ENCODE measurements at regions not wholly inside any gene's neighbourhood (a gene's known extent, or its start where the extent isn't known, plus 50 kb on each side); places are given as distances from the start of the nearest gene placed in this dataset.
"Not testable (repeated sequence)": the region's sequence is repeated elsewhere in the genome, so short reads cannot be mapped to it uniquely, and the experiment has no call there.

DNA sequence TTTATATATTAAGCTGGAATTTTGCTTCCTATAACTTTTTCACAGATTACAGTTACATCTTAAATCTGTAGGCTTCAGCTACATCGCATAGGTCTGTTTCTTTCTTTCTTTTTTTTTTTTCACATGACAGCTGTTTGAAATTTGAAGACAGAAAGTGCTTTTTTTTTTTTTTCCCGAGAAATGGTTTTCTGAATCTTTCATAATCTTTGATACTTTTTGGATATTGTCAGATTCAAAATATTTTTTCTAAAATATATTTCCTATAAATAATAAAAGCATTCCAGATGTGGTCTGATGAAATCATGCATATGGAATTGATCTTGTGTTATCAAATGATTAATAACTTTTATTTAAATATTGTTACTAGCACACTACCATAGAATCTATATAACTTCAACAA is 212.2 kb downstream of the TAF11L14 start:
- CTCF ChIA-PET, result interaction anchor here in 1 of 2 donors (0.7 kb wide), 1 partner anchor 61 kb away, joined by 3 read pairs; no protein-coding TSS in a partner anchor

DNA sequence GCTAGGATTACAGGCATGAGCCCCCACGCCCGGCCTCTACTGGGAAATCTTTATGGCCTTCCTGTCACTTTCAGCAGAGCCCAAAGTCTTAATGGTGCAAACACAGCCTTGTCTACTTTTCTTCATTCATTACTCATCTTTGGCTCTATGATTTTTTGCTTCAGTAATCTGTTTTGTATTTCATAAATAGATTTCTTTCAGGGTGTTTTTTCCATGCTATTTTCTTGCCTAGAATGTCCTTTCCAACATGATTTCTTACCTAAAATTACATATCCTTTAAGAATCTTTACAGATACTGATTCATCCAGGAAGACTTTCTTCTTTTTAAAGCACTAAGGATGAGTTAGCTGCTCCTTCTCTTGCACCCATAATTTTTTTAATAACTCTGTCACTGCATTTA is 213.0 kb downstream of the TAF11L14 start:
- ATAC-seq (replicated peaks in 1 of 4) (no peak), DNase-seq (no peak)
- Histone ChIP-seq H3K27me3 (replicated peaks in 1 of 2; ENCODE audit: control insufficient read depth in 2 of 2, extremely low read depth in 1 of 2, insufficient read depth in 2 of 2, low read length in 1 of 2) (no peaks in the 10 kb centered on the region), H3K4me3 (ENCODE audit: control insufficient read depth in 1 of 2, extremely low read depth in 1 of 2, low read length in 1 of 2) (no peak overlapping the region), H3K36me3 (ENCODE audit: control insufficient read depth in 2 of 2, extremely low read depth in 1 of 2, insufficient read depth in 1 of 2, low read length in 1 of 2) (no peaks in the 10 kb centered on the region), H3K9me3 (no peaks in the 10 kb centered on the region), H3K4me1 (ENCODE audit: control insufficient read depth in 1 of 2, extremely low read depth in 1 of 2, insufficient read depth in 2 of 2, low read length in 2 of 2) (no peaks in the 10 kb centered on the region), H3K27ac (ENCODE audit: low read length) (no peak overlapping the region)
- H3K27ac Mint-ChIP-seq, result no peak overlapping the region
- POLR2A ChIA-PET, result no interaction called here
- no peaks in the 10 kb centered on the region for H3K4me1 Mint-ChIP-seq
- no peaks in the 10 kb centered on the region for H3K27me3 Mint-ChIP-seq
- CTCF ChIA-PET, result no interaction called here
- H3K4me3 Mint-ChIP-seq, result no peak overlapping the region
- 73% methylated on average over 2 of the region's 2 CpGs for WGBS (ENCODE audit: insufficient coverage)
- H3K36me3 Mint-ChIP-seq, result no peaks in the 10 kb centered on the region
- peaks cover 16 to 37% (median 22%) of the 10 kb centered on the region in 3 donors for H3K9me3 Mint-ChIP-seq

More for the DNA sequence above, 212.2 kb downstream of the TAF11L14 start:
- Histone ChIP-seq H3K27ac (ENCODE audit: low read length) (no peak overlapping the region), H3K9me3 (no peaks in the 10 kb centered on the region), H3K36me3 (ENCODE audit: control insufficient read depth in 2 of 2, extremely low read depth in 1 of 2, insufficient read depth in 1 of 2, low read length in 1 of 2) (no peaks in the 10 kb centered on the region), H3K4me1 (ENCODE audit: control insufficient read depth in 1 of 2, extremely low read depth in 1 of 2, insufficient read depth in 2 of 2, low read length in 2 of 2) (no peaks in the 10 kb centered on the region), H3K4me3 (ENCODE audit: control insufficient read depth in 1 of 2, extremely low read depth in 1 of 2, low read length in 1 of 2) (no peak overlapping the region), H3K27me3 (replicated peaks in 1 of 2; ENCODE audit: control insufficient read depth in 2 of 2, extremely low read depth in 1 of 2, insufficient read depth in 2 of 2, low read length in 1 of 2) (no peaks in the 10 kb centered on the region)
- H3K27me3 Mint-ChIP-seq, result no peaks in the 10 kb centered on the region
- no CpG with 5 or more reads among the region's 2 CpGs for WGBS (ENCODE audit: insufficient coverage)
- H3K4me3 Mint-ChIP-seq, result no peak overlapping the region
- POLR2A ChIA-PET, result no interaction called here
- no peak for ATAC-seq (replicated peaks in 1 of 4)
- H3K27ac Mint-ChIP-seq, result no peak overlapping the region
- H3K9me3 Mint-ChIP-seq, result peaks cover 24 to 44% (median 27%) of the 10 kb centered on the region in 3 donors
- H3K36me3 Mint-ChIP-seq, result no peaks in the 10 kb centered on the region
- H3K4me1 Mint-ChIP-seq, result no peaks in the 10 kb centered on the region
- DNase-seq, result no peak

DNA sequence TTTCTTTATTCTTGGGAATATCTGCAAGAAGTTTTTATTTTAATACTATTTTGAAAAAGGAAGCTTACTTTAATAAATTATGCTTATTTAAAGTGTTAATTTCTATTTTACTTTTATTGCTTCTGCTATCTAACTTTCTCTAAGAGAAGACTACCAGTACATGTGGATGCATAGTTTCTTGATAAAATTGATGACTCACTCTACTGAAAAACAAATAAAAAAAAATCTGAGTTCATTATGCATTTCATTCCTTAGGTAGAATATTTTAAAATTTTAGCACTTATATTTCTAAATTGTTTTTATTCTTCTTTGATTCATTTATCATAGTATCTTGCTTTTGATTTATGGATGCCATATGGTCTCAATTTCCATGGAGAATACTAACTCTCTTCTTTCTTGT is 217.9 kb downstream of the TAF11L14 start:
- ChIA-PET CTCF (interaction anchor here in 1 of 2 donors (0.6 kb wide), 1 partner anchor 146 kb away, joined by 4 read pairs; no protein-coding TSS in a partner anchor), POLR2A (no interaction called here)
- Histone ChIP-seq H3K27me3 (replicated peaks in 1 of 2; ENCODE audit: control insufficient read depth in 2 of 2, extremely low read depth in 1 of 2, insufficient read depth in 2 of 2, low read length in 1 of 2) (no peaks in the 10 kb centered on the region), H3K4me1 (ENCODE audit: control insufficient read depth in 1 of 2, extremely low read depth in 1 of 2, insufficient read depth in 2 of 2, low read length in 2 of 2) (no peaks in the 10 kb centered on the region), H3K27ac (ENCODE audit: low read length) (no peak overlapping the region), H3K4me3 (ENCODE audit: control insufficient read depth in 1 of 2, extremely low read depth in 1 of 2, low read length in 1 of 2) (no peak overlapping the region), H3K36me3 (ENCODE audit: control insufficient read depth in 2 of 2, extremely low read depth in 1 of 2, insufficient read depth in 1 of 2, low read length in 1 of 2) (no peaks in the 10 kb centered on the region), H3K9me3 (no peaks in the 10 kb centered on the region)
- H3K4me3 Mint-ChIP-seq, result no peak overlapping the region
- H3K9me3 Mint-ChIP-seq, result peaks cover 5 to 19% (median 13%) of the 10 kb centered on the region in 3 donors
- DNase-seq, result no peak
- H3K27ac Mint-ChIP-seq, result no peak overlapping the region
- no peak for ATAC-seq (replicated peaks in 1 of 4)
- H3K27me3 Mint-ChIP-seq, result no peaks in the 10 kb centered on the region
- H3K4me1 Mint-ChIP-seq, result no peaks in the 10 kb centered on the region
- no peaks in the 10 kb centered on the region for H3K36me3 Mint-ChIP-seq

DNA sequence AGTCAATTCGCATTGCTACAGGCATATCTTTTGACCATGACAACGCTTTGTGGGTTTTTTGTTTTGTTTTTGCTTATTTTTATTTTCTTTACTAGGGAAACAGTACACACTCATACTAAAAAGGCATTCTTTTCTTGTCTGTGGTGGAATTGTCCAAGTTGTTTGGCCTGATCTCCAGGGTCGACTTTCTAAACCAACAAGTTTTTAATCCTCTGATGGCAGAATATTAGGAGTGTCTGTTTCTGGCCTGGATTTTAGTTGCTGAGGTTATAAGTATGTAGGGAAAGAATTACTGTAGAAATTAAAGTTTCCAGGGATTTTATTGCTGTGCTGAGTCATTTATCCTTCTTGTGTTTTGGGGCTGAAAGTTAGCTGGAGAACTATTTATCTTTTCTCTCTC is 218.5 kb downstream of the TAF11L14 start:
- ChIA-PET POLR2A (no interaction called here), CTCF (no interaction called here)
- no peaks in the 10 kb centered on the region for H3K36me3 Mint-ChIP-seq
- no peak overlapping the region for H3K27ac Mint-ChIP-seq
- WGBS (ENCODE audit: insufficient coverage), result no CpG with 5 or more reads among the region's 3 CpGs
- Histone ChIP-seq H3K9me3 (no peaks in the 10 kb centered on the region), H3K36me3 (ENCODE audit: control insufficient read depth in 2 of 2, extremely low read depth in 1 of 2, insufficient read depth in 1 of 2, low read length in 1 of 2) (no peaks in the 10 kb centered on the region), H3K4me1 (ENCODE audit: control insufficient read depth in 1 of 2, extremely low read depth in 1 of 2, insufficient read depth in 2 of 2, low read length in 2 of 2) (no peaks in the 10 kb centered on the region), H3K4me3 (ENCODE audit: control insufficient read depth in 1 of 2, extremely low read depth in 1 of 2, low read length in 1 of 2) (no peak overlapping the region), H3K27ac (ENCODE audit: low read length) (no peak overlapping the region), H3K27me3 (replicated peaks in 1 of 2; ENCODE audit: control insufficient read depth in 2 of 2, extremely low read depth in 1 of 2, insufficient read depth in 2 of 2, low read length in 1 of 2) (no peaks in the 10 kb centered on the region)
- no peaks in the 10 kb centered on the region for H3K4me1 Mint-ChIP-seq
- peaks cover 4 to 14% (median 10%) of the 10 kb centered on the region in 3 donors for H3K9me3 Mint-ChIP-seq
- no peaks in the 10 kb centered on the region for H3K27me3 Mint-ChIP-seq
- H3K4me3 Mint-ChIP-seq, result no peak overlapping the region
- ATAC-seq (replicated peaks in 1 of 4), result no peak
- no peak for DNase-seq

- no peaks in the 10 kb centered on the region for H3K4me1 Mint-ChIP-seq
- no peaks in the 10 kb centered on the region for H3K4me1 ChIP-seq (ENCODE audit: control insufficient read depth in 1 of 2, extremely low read depth in 1 of 2, insufficient read depth in 2 of 2, low read length in 2 of 2)
- DNase-seq (no peak), ATAC-seq (replicated peaks in 1 of 4) (no peak)
- H3K27ac ChIP-seq (ENCODE audit: low read length), result no peak overlapping the region
- no peak overlapping the region for H3K4me3 ChIP-seq (ENCODE audit: control insufficient read depth in 1 of 2, extremely low read depth in 1 of 2, low read length in 1 of 2)
- no peaks in the 10 kb centered on the region for H3K36me3 ChIP-seq (ENCODE audit: control insufficient read depth in 2 of 2, extremely low read depth in 1 of 2, insufficient read depth in 1 of 2, low read length in 1 of 2)
- peaks cover 6 to 16% (median 13%) of the 10 kb centered on the region in 3 donors for H3K9me3 Mint-ChIP-seq
- H3K4me3 Mint-ChIP-seq, result no peak overlapping the region
- no peaks in the 10 kb centered on the region for H3K9me3 ChIP-seq
- H3K27ac Mint-ChIP-seq, result no peak overlapping the region
- H3K36me3 Mint-ChIP-seq, result no peaks in the 10 kb centered on the region
- ChIA-PET CTCF (no interaction called here), POLR2A (no interaction called here)
- H3K27me3 ChIP-seq (replicated peaks in 1 of 2; ENCODE audit: control insufficient read depth in 2 of 2, extremely low read depth in 1 of 2, insufficient read depth in 2 of 2, low read length in 1 of 2), result no peaks in the 10 kb centered on the region
- no peaks in the 10 kb centered on the region for H3K27me3 Mint-ChIP-seq
Measured at GRCh38 chr5:17854901-17855300, 220.6 kb downstream of the TAF11L14 start.

- CTCF ChIA-PET, result no interaction called here
- no peak overlapping the region for H3K27ac Mint-ChIP-seq
- POLR2A ChIA-PET, result no interaction called here
Measured at GRCh38 chr5:17860660-17861315, 226.5 kb downstream of the TAF11L14 start.

GRCh38 chr5:17864903-17865302 is 230.6 kb downstream of the TAF11L14 start:
- WGBS (ENCODE audit: insufficient coverage), result 54% methylated on average over 2 of the region's 2 CpGs
- H3K4me3 ChIP-seq (ENCODE audit: control insufficient read depth in 1 of 2, extremely low read depth in 1 of 2, low read length in 1 of 2); H3K27me3 ChIP-seq (replicated peaks in 1 of 2; ENCODE audit: control insufficient read depth in 2 of 2, extremely low read depth in 1 of 2, insufficient read depth in 2 of 2, low read length in 1 of 2); H3K4me1 Mint-ChIP-seq; H3K36me3 Mint-ChIP-seq; DNase-seq; H3K4me1 ChIP-seq (ENCODE audit: control insufficient read depth in 1 of 2, extremely low read depth in 1 of 2, insufficient read depth in 2 of 2, low read length in 2 of 2); CTCF ChIA-PET; H3K4me3 Mint-ChIP-seq; ATAC-seq (replicated peaks in 1 of 4); POLR2A ChIA-PET; H3K27ac Mint-ChIP-seq; H3K36me3 ChIP-seq (ENCODE audit: control insufficient read depth in 2 of 2, extremely low read depth in 1 of 2, insufficient read depth in 1 of 2, low read length in 1 of 2); H3K27ac ChIP-seq (ENCODE audit: low read length); H3K9me3 ChIP-seq; H3K27me3 Mint-ChIP-seq: not testable (repeated sequence)
- H3K9me3 Mint-ChIP-seq, result peaks cover 24 to 36% (median 34%) of the 10 kb centered on the region in 3 donors

More at GRCh38 chr5:17860660-17861315, 226.5 kb downstream of the TAF11L14 start:
- no CpG with 5 or more reads among the region's 2 CpGs for WGBS (ENCODE audit: insufficient coverage)
- ATAC-seq (replicated peaks in 1 of 4), result no peak
- no peaks in the 10 kb centered on the region for H3K27me3 ChIP-seq (replicated peaks in 1 of 2; ENCODE audit: control insufficient read depth in 2 of 2, extremely low read depth in 1 of 2, insufficient read depth in 2 of 2, low read length in 1 of 2)
- no peak for DNase-seq
- no peaks in the 10 kb centered on the region for H3K36me3 ChIP-seq (ENCODE audit: control insufficient read depth in 2 of 2, extremely low read depth in 1 of 2, insufficient read depth in 1 of 2, low read length in 1 of 2)
- Mint-ChIP-seq H3K9me3 (peaks cover 22 to 31% (median 29%) of the 10 kb centered on the region in 3 donors), H3K4me3 (no peak overlapping the region), H3K36me3 (no peaks in the 10 kb centered on the region), H3K27me3 (no peaks in the 10 kb centered on the region), H3K4me1 (no peaks in the 10 kb centered on the region)
- no peaks in the 10 kb centered on the region for H3K4me1 ChIP-seq (ENCODE audit: control insufficient read depth in 1 of 2, extremely low read depth in 1 of 2, insufficient read depth in 2 of 2, low read length in 2 of 2)
- H3K9me3 ChIP-seq, result no peaks in the 10 kb centered on the region
- no peak overlapping the region for H3K27ac ChIP-seq (ENCODE audit: low read length)
- no peak overlapping the region for H3K4me3 ChIP-seq (ENCODE audit: control insufficient read depth in 1 of 2, extremely low read depth in 1 of 2, low read length in 1 of 2)

Data from T-cell (primary cell).